Panc1 (cell line): ENCODE measurements at regions not wholly inside any gene's neighbourhood (a gene's known extent, or its start where the extent isn't known, plus 50 kb on each side); places are given as distances from the start of the nearest gene placed in this dataset.
"Not testable (repeated sequence)": the region's sequence is repeated elsewhere in the genome, so short reads cannot be mapped to it uniquely, and the experiment has no call there.

Source experiments
- ATAC-seq: fragments of 200-7000 bp; cut with Tn5 transposase; 2 replicates; pipeline ENCODE4 v1.9.1; 2020; ENCODE audit warnings: mild to moderate bottlenecking, moderate library complexity
- BruUV-seq: library from RNA; stranded (reverse); fragments of 400-500 nt; replicated peaks from 2 replicates; lab custom pipeline; 2021; lab: Mats Ljungman, UMichigan
- CTCF ChIA-PET: fragments of 300-600 bp; sonication (Branson Sonifier 250); formaldehyde crosslinking; loops from one replicate; lab custom pipeline; 2022; ENCODE audit warnings: antibody characterized with exemption; lab: Charles Lee
- POLR2A ChIA-PET: fragments of 300-600 bp; sonication (Branson Sonifier 250); formaldehyde crosslinking; loops from one replicate; lab custom pipeline; 2022; ENCODE audit warnings: antibody characterized with exemption; lab: Charles Lee
- DNase-seq: peaks from one replicate; pipeline ENCODE4 v3.0.0-alpha.2; 2010; ENCODE audit warnings: low read depth, low spot score
- H3K27ac ChIP-seq: 2 replicates; pipeline ENCODE4 v1.5.1; 2011; ENCODE audit warnings: mild to moderate bottlenecking, low read length, inconsistent platforms
- H3K27me3 ChIP-seq: fragments of 200-500 bp; sonication (Bioruptor generic); 2 replicates; pipeline ENCODE4 v1.6.0; 2014; ENCODE audit warnings: low read length, inconsistent platforms; ENCODE audit not compliant: control insufficient read depth, insufficient read depth
- H3K36me3 ChIP-seq: fragments of 200-500 bp; sonication (Bioruptor generic); 2 replicates; pipeline ENCODE4 v1.5.1; 2014; ENCODE audit warnings: inconsistent platforms, mild to moderate bottlenecking, low read length, moderate library complexity; ENCODE audit not compliant: control insufficient read depth, insufficient read depth
- H3K4me1 ChIP-seq: 2 replicates; pipeline ENCODE4 v1.5.1; 2011; ENCODE audit warnings: inconsistent platforms, mild to moderate bottlenecking, low read length, moderate library complexity; ENCODE audit not compliant: control insufficient read depth, insufficient read depth
- H3K4me3 ChIP-seq, 2 experiments: 2 replicates each; pipeline ENCODE4 v1.5.1; 2011 to 2012; ENCODE audit warnings: low read depth in 2 of 2, low read length in 2 of 2, mild to moderate bottlenecking in 2 of 2, inconsistent platforms in 1 of 2, moderate library complexity in 1 of 2
- H3K9me3 ChIP-seq: fragments of 200-500 bp; sonication (Bioruptor generic); 2 replicates; pipeline ENCODE4 v1.5.1; 2014; ENCODE audit warnings: low read depth, mild to moderate bottlenecking, inconsistent platforms, low read length, moderate library complexity; ENCODE audit not compliant: control insufficient read depth, insufficient read depth
- CTCF ChIP-seq: fragments of 450-650 bp; IDR thresholded peaks from 2 replicates; pipeline ENCODE4 v1.5.1; 2017; ENCODE audit warnings: mild to moderate bottlenecking
- POLR2AphosphoS5 ChIP-seq: IDR thresholded peaks from 2 replicates; pipeline ENCODE4 v1.6.1; 2012; ENCODE audit warnings: mild to moderate bottlenecking, low read depth, low read length, moderate library complexity
- REST ChIP-seq, 2 experiments: IDR thresholded peaks; 2 replicates each; pipeline ENCODE4 v1.6.1; 2011 to 2012; ENCODE audit warnings: low read depth in 2 of 2, control low read depth in 1 of 2, low read length in 1 of 2, mild to moderate bottlenecking in 1 of 2, moderate library complexity in 1 of 2; ENCODE audit not compliant: insufficient read depth in 1 of 2
- SIN3A ChIP-seq: IDR thresholded peaks from 2 replicates; pipeline ENCODE4 v1.6.1; 2012; ENCODE audit warnings: low read depth, mild to moderate bottlenecking, low read length, moderate library complexity, borderline replicate concordance; ENCODE audit not compliant: insufficient read depth
- TCF7L2 ChIP-seq: IDR thresholded peaks from 2 replicates; pipeline ENCODE4 v1.6.1; 2011; ENCODE audit warnings: mild to moderate bottlenecking, low read depth, low read length, inconsistent platforms
- in situ Hi-C: cut with HindIII; loops from 2 replicates; pipeline ENCODE4 v1.10.0; 2016; ENCODE audit warnings: low sequenced_read_pairs, low pct_unique_long_range_greater_than_20kb
- intact Hi-C: fragments of 100-400 bp; cut with micrococcal nuclease; formaldehyde crosslinking; loops from one replicate; pipeline ENCODE4 v1.10.0; 2022; ENCODE audit not compliant: unreplicated experiment

GRCh38 chr1:188027613-188028012, 1198.9 kb downstream of the PLA2G4A start:
- no peaks in the 10 kb centered on the region for H3K27me3 ChIP-seq
- no peaks in the 10 kb centered on the region for H3K36me3 ChIP-seq
- H3K9me3 ChIP-seq = peaks cover 17% of the 10 kb centered on the region
- TF ChIP-seq TCF7L2 (no peak), SIN3A (no peak), CTCF (no peak), POLR2AphosphoS5 (no peak), REST (IDR thresholded peaks at IDR 0.05; ENCODE audit: insufficient read depth in 1 of 2, low read depth in 2 of 2, low read length in 1 of 2) (no peak)
- BruUV-seq = no TSS peak
- DNase-seq (peak; percentile 96), ATAC-seq (peak; percentile 99)
- POLR2A ChIA-PET = no interaction called here
- in situ Hi-C loops (no loop called here), intact Hi-C loops (no loop called here)
- peak overlapping the region; percentile 3; the same call in 1 of the 2 replicates for H3K27ac ChIP-seq
- no peak overlapping the region for H3K4me3 ChIP-seq
- CTCF ChIA-PET = no interaction called here
- no peaks in the 10 kb centered on the region; the same call in 1 of the 2 replicates for H3K4me1 ChIP-seq

- intact Hi-C loops, DNase-seq, POLR2A ChIA-PET, H3K36me3 ChIP-seq, in situ Hi-C loops, H3K9me3 ChIP-seq, H3K4me1 ChIP-seq, CTCF ChIA-PET, H3K27ac ChIP-seq, ATAC-seq, H3K27me3 ChIP-seq, BruUV-seq, H3K4me3 ChIP-seq: not testable (repeated sequence)
These were observed 1208.8 kb downstream of the PLA2G4A start for GRCh38 chr1:188037572-188037971.

- no peak for ATAC-seq
- no TSS peak for BruUV-seq
- no peaks in the 10 kb centered on the region for H3K4me1 ChIP-seq
- H3K36me3 ChIP-seq = no peaks in the 10 kb centered on the region
- no peak for DNase-seq
- H3K27me3 ChIP-seq = no peaks in the 10 kb centered on the region
- intact Hi-C loops = no loop called here
- CTCF ChIA-PET = no interaction called here
- no peak overlapping the region for H3K27ac ChIP-seq
- H3K4me3 ChIP-seq = no peak overlapping the region
- POLR2A ChIA-PET = no interaction called here
- TF ChIP-seq POLR2AphosphoS5 (no peak), CTCF (no peak), SIN3A (no peak), REST (IDR thresholded peaks at IDR 0.05; ENCODE audit: insufficient read depth in 1 of 2, low read depth in 2 of 2, low read length in 1 of 2) (no peak), TCF7L2 (no peak)
- H3K9me3 ChIP-seq = no peaks in the 10 kb centered on the region; the same call in 1 of the 2 replicates
- in situ Hi-C loops = no loop called here
These were observed 1214.9 kb downstream of the PLA2G4A start for GRCh38 chr1:188043536-188044245.
